ENCODE measurements at regions not wholly inside any gene's neighbourhood (a gene's known extent, or its start where the extent isn't known, plus 50 kb on each side); places are given as distances from the start of the nearest gene placed in this dataset.
"Not testable (repeated sequence)": the region's sequence is repeated elsewhere in the genome, so short reads cannot be mapped to it uniquely, and the experiment has no call there.

GRCh38 chr6:16820262-16820661 is 59.0 kb upstream of the ATXN1 start:
- not testable (repeated sequence) for TF ChIP-seq CTCF, EP300, POLR2AphosphoS5 (IDR thresholded peaks at IDR 0.05)

Data from esophagus muscularis mucosa (tissue), 4 donors.